ENCODE measurements at regions not wholly inside any gene's neighbourhood (a gene's known extent, or its start where the extent isn't known, plus 50 kb on each side); places are given as distances from the start of the nearest gene placed in this dataset.

DNA sequence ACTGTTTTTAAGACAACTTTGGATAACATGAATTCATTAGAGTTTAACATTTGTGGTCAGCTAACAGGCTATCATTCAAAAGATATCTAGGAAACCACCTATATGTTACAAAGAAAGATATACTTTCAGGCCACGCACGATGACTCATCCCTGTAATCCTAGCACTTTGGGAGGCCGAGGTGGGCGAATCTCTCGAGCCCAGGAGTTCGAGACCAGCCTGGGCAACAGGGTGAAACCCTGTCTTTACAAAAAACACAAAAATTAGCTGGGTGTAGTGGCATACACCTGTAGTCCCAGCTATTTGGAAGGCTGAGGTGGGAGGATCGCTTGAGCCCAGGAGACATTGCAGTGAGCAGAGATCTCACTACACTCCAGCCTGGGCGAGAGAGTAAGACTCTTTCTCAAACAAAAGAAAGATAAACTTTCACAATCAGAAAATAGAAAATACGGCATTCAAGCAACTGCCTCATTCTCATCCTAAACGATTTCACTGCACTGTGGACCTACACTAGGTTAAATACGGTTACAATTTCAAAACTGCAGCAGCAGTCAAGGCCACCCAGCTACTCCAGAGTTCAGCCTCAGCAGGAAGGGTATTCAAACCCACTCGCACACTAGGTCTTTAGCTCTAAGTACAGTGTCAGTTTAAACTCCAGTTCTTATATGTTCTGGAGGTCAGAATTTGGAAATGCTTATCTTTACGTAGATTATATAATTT lies 250.0 kb upstream of the SLC39A10 start:
- Histone ChIP-seq H3K4me3 (no peak overlapping the region), H3K36me3 (no peaks in the 10 kb centered on the region), H3K27me3 (replicated peaks in 1 of 7) (no peaks in the 10 kb centered on the region), H3K9me3 (no peaks in the 10 kb centered on the region), H3K4me1 (peaks cover 0 to 5% (median 0%) of the 10 kb centered on the region in 6 donors), H3K27ac (no peak overlapping the region)
- DNase-seq: no peak
- intact Hi-C loops (cut with DNase I; ENCODE audit: low total_unique reads): no loop called here
- TF ChIP-seq POLR2AphosphoS5 (IDR thresholded peaks at IDR 0.05) (no peak), POLR2A (IDR thresholded peaks at IDR 0.05) (no peak), CTCF (IDR thresholded peaks at IDR 0.05 in 8 of 11, conservative IDR thresholded peaks at IDR 0.05 in 3 of 11) (no peak)
- 77 to 84% (median 81%) methylated on average over 13 of the region's 13 CpGs for WGBS, 5 donors

DNA sequence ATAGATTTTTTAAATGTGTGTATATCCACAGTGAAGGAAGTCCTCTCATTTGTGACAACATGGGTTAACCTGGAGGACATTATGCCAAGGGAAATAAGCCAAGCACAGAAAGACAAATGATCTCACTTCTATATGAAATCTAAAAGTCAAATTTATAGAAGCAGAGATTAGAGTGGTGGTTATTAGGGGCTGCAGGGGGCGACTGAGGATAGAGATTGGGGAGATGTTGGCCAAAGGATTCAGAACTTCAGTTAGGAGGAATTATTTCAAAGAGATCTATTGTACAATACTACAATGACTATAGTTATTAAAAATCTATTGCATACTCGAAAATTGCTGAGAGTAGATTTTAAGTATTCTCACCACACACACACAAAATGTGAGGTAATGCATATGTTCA lies 252.4 kb upstream of the SLC39A10 start:
- TF ChIP-seq CTCF (IDR thresholded peaks at IDR 0.05 in 8 of 11, conservative IDR thresholded peaks at IDR 0.05 in 3 of 11) (no peak), POLR2A (IDR thresholded peaks at IDR 0.05) (no peak), POLR2AphosphoS5 (IDR thresholded peaks at IDR 0.05) (no peak)
- no peak overlapping the region for H3K27ac ChIP-seq
- H3K4me1 ChIP-seq: peaks cover 0 to 5% (median 0%) of the 10 kb centered on the region in 6 donors
- H3K36me3 ChIP-seq: no peaks in the 10 kb centered on the region
- H3K27me3 ChIP-seq (replicated peaks in 1 of 7): no peaks in the 10 kb centered on the region
- intact Hi-C loops (cut with DNase I; ENCODE audit: low total_unique reads): no loop called here
- DNase-seq: no peak
- no peak overlapping the region for H3K4me3 ChIP-seq
- 77 to 92% (median 84%) methylated on average over 2 of the region's 2 CpGs for WGBS, 5 donors
- H3K9me3 ChIP-seq: no peaks in the 10 kb centered on the region

DNA sequence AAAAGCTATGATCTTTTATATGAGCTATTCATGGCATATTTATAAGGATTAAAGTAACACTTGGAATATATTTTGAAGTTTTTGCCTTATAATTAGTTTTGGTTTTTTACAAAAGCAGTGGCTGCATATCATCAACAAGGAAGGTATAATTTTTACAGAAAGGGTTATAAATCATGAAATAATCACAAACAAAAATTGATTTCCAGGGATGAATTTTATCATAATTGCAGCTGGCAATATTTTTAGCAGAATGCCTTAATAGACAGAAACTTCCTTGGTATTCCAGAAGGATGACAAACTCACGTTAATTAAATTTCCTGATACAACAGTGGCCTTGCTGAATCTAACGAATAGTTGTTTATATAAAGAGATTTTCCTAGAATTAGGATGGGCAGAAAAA lies 260.5 kb upstream of the SLC39A10 start:
- H3K27me3 ChIP-seq (replicated peaks in 1 of 7): no peaks in the 10 kb centered on the region
- H3K4me1 ChIP-seq: no peaks in the 10 kb centered on the region
- intact Hi-C loops (cut with DNase I; ENCODE audit: low total_unique reads): no loop called here
- WGBS, 5 donors: 68 to 83% (median 73%) methylated on average over 2 of the region's 2 CpGs
- H3K27ac ChIP-seq: no peak overlapping the region
- no peaks in the 10 kb centered on the region for H3K36me3 ChIP-seq
- no peak overlapping the region for H3K4me3 ChIP-seq
- no peak for DNase-seq
- no peaks in the 10 kb centered on the region for H3K9me3 ChIP-seq
- TF ChIP-seq POLR2A (IDR thresholded peaks at IDR 0.05): no peak
- no peak for TF ChIP-seq POLR2AphosphoS5 (IDR thresholded peaks at IDR 0.05)
- TF ChIP-seq CTCF (IDR thresholded peaks at IDR 0.05 in 8 of 11, conservative IDR thresholded peaks at IDR 0.05 in 3 of 11): no peak

GRCh38 chr2:195395362-195395761 lies 261.7 kb upstream of the SLC39A10 start:
- no peaks in the 10 kb centered on the region for H3K27me3 ChIP-seq (replicated peaks in 1 of 7)
- no peaks in the 10 kb centered on the region for H3K36me3 ChIP-seq
- no peaks in the 10 kb centered on the region for H3K9me3 ChIP-seq
- H3K4me1 ChIP-seq: no peaks in the 10 kb centered on the region
- no peak overlapping the region for H3K4me3 ChIP-seq
- TF ChIP-seq CTCF (IDR thresholded peaks at IDR 0.05 in 8 of 11, conservative IDR thresholded peaks at IDR 0.05 in 3 of 11): no peak
- no peak for TF ChIP-seq POLR2AphosphoS5 (IDR thresholded peaks at IDR 0.05)
- no peak for TF ChIP-seq POLR2A (IDR thresholded peaks at IDR 0.05)
- no peak overlapping the region for H3K27ac ChIP-seq
- no peak for DNase-seq
- intact Hi-C loops (cut with DNase I; ENCODE audit: low total_unique reads): no loop called here

Data from spleen (tissue), 11 donors.